Parathyroid adenoma (tissue), 2 donors: ENCODE measurements at regions not wholly inside any gene's neighbourhood (a gene's known extent, or its start where the extent isn't known, plus 50 kb on each side); places are given as distances from the start of the nearest gene placed in this dataset.

Experiments used
- H2AFZ ChIP-seq: fragments of 300-600 bp; sonication (generic); one replicate; pipeline ENCODE4 v1.7.0; 2017; ENCODE audit warnings: antibody characterized with exemption, mild to moderate bottlenecking
- H3K27ac ChIP-seq: fragments of 300-600 bp; sonication (generic); one replicate; pipeline ENCODE4 v1.7.0; 2017
- H3K27me3 ChIP-seq: fragments of 300-600 bp; sonication (generic); one replicate; pipeline ENCODE4 v1.7.0; 2017; ENCODE audit warnings: low read length; ENCODE audit not compliant: control insufficient read depth, insufficient read depth
- H3K36me3 ChIP-seq: fragments of 300-600 bp; sonication (generic); one replicate; pipeline ENCODE4 v1.7.0; 2017; ENCODE audit warnings: low read length; ENCODE audit not compliant: control insufficient read depth, insufficient read depth
- H3K4me1 ChIP-seq: fragments of 300-600 bp; sonication (generic); one replicate; pipeline ENCODE4 v1.7.0; 2017; ENCODE audit warnings: control low read depth
- H3K4me2 ChIP-seq: fragments of 300-600 bp; sonication (generic); one replicate; pipeline ENCODE4 v1.7.0; 2017; ENCODE audit warnings: low read length
- H3K4me3 ChIP-seq: fragments of 300-600 bp; sonication (generic); one replicate; pipeline ENCODE4 v1.7.0; 2017; ENCODE audit warnings: low read depth, low read length
- H3K79me2 ChIP-seq: fragments of 300-600 bp; sonication (generic); one replicate; pipeline ENCODE4 v1.7.0; 2017; ENCODE audit warnings: control low read depth
- H3K9ac ChIP-seq: fragments of 300-600 bp; sonication (generic); one replicate; pipeline ENCODE4 v1.7.0; 2017; ENCODE audit warnings: mild to moderate bottlenecking
- H3K9me3 ChIP-seq: fragments of 300-600 bp; sonication (generic); one replicate; pipeline ENCODE4 v1.7.0; 2017; ENCODE audit warnings: low read length; ENCODE audit not compliant: control insufficient read depth
- CTCF ChIP-seq: fragments of 300-600 bp; sonication (generic); IDR thresholded peaks from one replicate; pipeline ENCODE4 v1.7.0; 2017; ENCODE audit warnings: antibody characterized with exemption, mild to moderate bottlenecking
- donor health status: primary hyperparathyroidism.

- Histone ChIP-seq H3K9me3 (no peaks in the 10 kb centered on the region), H3K4me2 (no peak overlapping the region), H3K4me3 (no peak overlapping the region), H3K4me1 (no peaks in the 10 kb centered on the region), H3K36me3 (no peaks in the 10 kb centered on the region), H3K27ac (no peak overlapping the region), H2AFZ (no peak overlapping the region), H3K79me2 (no peaks in the 10 kb centered on the region), H3K9ac (no peak overlapping the region), H3K27me3 (no peaks in the 10 kb centered on the region)
- TF ChIP-seq CTCF, result no peak
Observed at GRCh38 chr3:55244247-55244646, 242.9 kb downstream of the WNT5A start.

GRCh38 chr3:55243678-55244077, 243.4 kb downstream of the WNT5A start:
- Histone ChIP-seq H3K27ac (no peak overlapping the region), H3K4me2 (no peak overlapping the region), H3K4me1 (no peaks in the 10 kb centered on the region), H3K36me3 (no peaks in the 10 kb centered on the region), H3K4me3 (no peak overlapping the region), H3K9me3 (no peaks in the 10 kb centered on the region), H3K79me2 (no peaks in the 10 kb centered on the region), H3K9ac (no peak overlapping the region), H3K27me3 (no peaks in the 10 kb centered on the region), H2AFZ (no peak overlapping the region)
- TF ChIP-seq CTCF, result no peak

GRCh38 chr3:55242921-55243320, 244.2 kb downstream of the WNT5A start:
- Histone ChIP-seq H3K9me3 (no peaks in the 10 kb centered on the region), H3K4me1 (no peaks in the 10 kb centered on the region), H3K4me3 (no peak overlapping the region), H3K27ac (no peak overlapping the region), H3K4me2 (no peak overlapping the region), H3K9ac (no peak overlapping the region), H2AFZ (no peak overlapping the region), H3K36me3 (no peaks in the 10 kb centered on the region), H3K79me2 (no peaks in the 10 kb centered on the region), H3K27me3 (no peaks in the 10 kb centered on the region)
- TF ChIP-seq CTCF, result no peak

- TF ChIP-seq CTCF, result no peak
- H3K4me1 ChIP-seq, result no peaks in the 10 kb centered on the region
- H3K27me3 ChIP-seq, result no peaks in the 10 kb centered on the region
- H3K4me2 ChIP-seq, result no peak overlapping the region
- no peak overlapping the region for H3K4me3 ChIP-seq
- H3K9ac ChIP-seq, result no peak overlapping the region
- no peaks in the 10 kb centered on the region for H3K36me3 ChIP-seq
- H2AFZ ChIP-seq, result no peak overlapping the region
- no peak overlapping the region for H3K27ac ChIP-seq
- H3K9me3 ChIP-seq, result no peaks in the 10 kb centered on the region
- H3K79me2 ChIP-seq, result no peaks in the 10 kb centered on the region
Observed at GRCh38 chr3:55241098-55241497, 246.0 kb downstream of the WNT5A start.

GRCh38 chr3:55235416-55235815, 251.7 kb downstream of the WNT5A start:
- H3K27me3 ChIP-seq, result no peaks in the 10 kb centered on the region
- H3K4me3 ChIP-seq, result no peak overlapping the region
- no peak overlapping the region for H2AFZ ChIP-seq
- no peaks in the 10 kb centered on the region for H3K4me1 ChIP-seq
- H3K36me3 ChIP-seq, result no peaks in the 10 kb centered on the region
- no peak for TF ChIP-seq CTCF
- H3K27ac ChIP-seq, result no peak overlapping the region
- H3K4me2 ChIP-seq, result no peak overlapping the region
- H3K9me3 ChIP-seq, result no peaks in the 10 kb centered on the region
- H3K9ac ChIP-seq, result no peak overlapping the region
- no peaks in the 10 kb centered on the region for H3K79me2 ChIP-seq
